Neuronal stem cell (in vitro differentiated cells): ENCODE measurements at regions not wholly inside any gene's neighbourhood (a gene's known extent, or its start where the extent isn't known, plus 50 kb on each side); places are given as distances from the start of the nearest gene placed in this dataset.

ENCODE experiments used
- DNase-seq: peaks from one replicate; pipeline ENCODE4 v3.0.0-alpha.2; 2013; ENCODE audit warnings: low spot score
- H2AFZ ChIP-seq: one replicate; pipeline ENCODE4 v1.6.1; 2013; ENCODE audit warnings: mild to moderate bottlenecking, low read length, inconsistent platforms
- H2AK5ac ChIP-seq: 2 replicates; pipeline ENCODE4 v1.6.1; 2013; ENCODE audit warnings: low read depth, mild to moderate bottlenecking, inconsistent platforms, low read length, moderate library complexity, mixed read lengths
- H2BK120ac ChIP-seq: 2 replicates; pipeline ENCODE4 v1.6.1; 2013; ENCODE audit warnings: low read depth, mild to moderate bottlenecking, inconsistent platforms, low read length, moderate library complexity, mixed read lengths
- H2BK12ac ChIP-seq: one replicate; pipeline ENCODE4 v1.6.1; 2013; ENCODE audit warnings: low read length, inconsistent platforms
- H2BK15ac ChIP-seq: 2 replicates; pipeline ENCODE4 v1.6.1; 2013; ENCODE audit warnings: mild to moderate bottlenecking, low read length, inconsistent platforms, mixed read lengths
- H2BK5ac ChIP-seq: one replicate; pipeline ENCODE4 v1.6.1; 2013; ENCODE audit warnings: inconsistent platforms, mild to moderate bottlenecking, low read length, moderate library complexity
- H3K14ac ChIP-seq: one replicate; pipeline ENCODE4 v1.6.1; 2013; ENCODE audit warnings: low read length, inconsistent platforms
- H3K18ac ChIP-seq: 2 replicates; pipeline ENCODE4 v1.6.1; 2013; ENCODE audit warnings: low read length, inconsistent platforms
- H3K23ac ChIP-seq: 2 replicates; pipeline ENCODE4 v1.6.1; 2013; ENCODE audit warnings: low read depth, mild to moderate bottlenecking, mixed read lengths, low read length, inconsistent platforms; ENCODE audit not compliant: poor library complexity
- H3K27ac ChIP-seq: replicated peaks from 3 replicates; pipeline ENCODE4 v1.5.1; 2013; ENCODE audit warnings: low read length, inconsistent platforms
- H3K27me3 ChIP-seq, 3 experiments: 2 replicates each; pipeline ENCODE4 v1.6.1; 2013; ENCODE audit warnings: low read length in 3 of 3, mild to moderate bottlenecking in 2 of 3, inconsistent platforms in 1 of 3, low read depth in 1 of 3, mixed read lengths in 1 of 3, moderate library complexity in 1 of 3; ENCODE audit not compliant: control insufficient read depth in 3 of 3, insufficient read depth in 3 of 3
- H3K36me3 ChIP-seq, 2 donors: replicated peaks in 1 of 2; 2 replicates each; pipeline ENCODE4 v1.6.1; 2013; ENCODE audit warnings: low read length in 2 of 2; ENCODE audit not compliant: control insufficient read depth in 2 of 2, insufficient read depth in 2 of 2
- H3K4ac ChIP-seq: 2 replicates; pipeline ENCODE4 v1.6.1; 2013; ENCODE audit warnings: inconsistent platforms, mild to moderate bottlenecking, low read length, moderate library complexity
- H3K4me1 ChIP-seq, 2 donors: 1 replicate in 1 of 2; 2 replicates in 1 of 2; pipeline ENCODE4 v1.6.1; 2013; ENCODE audit warnings: low read length in 2 of 2, low read depth in 1 of 2; ENCODE audit not compliant: control insufficient read depth in 2 of 2, insufficient read depth in 1 of 2
- H3K4me2 ChIP-seq: one replicate; pipeline ENCODE4 v1.6.1; 2013; ENCODE audit warnings: mild to moderate bottlenecking, low read length, inconsistent platforms; ENCODE audit not compliant: insufficient read depth, poor library complexity, severe bottlenecking
- H3K4me3 ChIP-seq, 2 donors: 2 replicates each; pipeline ENCODE4 v1.5.1; 2013; ENCODE audit warnings: low read length in 2 of 2, mild to moderate bottlenecking in 2 of 2, inconsistent platforms in 1 of 2, moderate library complexity in 1 of 2
- H3K79me1 ChIP-seq: one replicate; pipeline ENCODE4 v1.6.1; 2013; ENCODE audit warnings: low read depth, mild to moderate bottlenecking, inconsistent platforms, low read length, moderate library complexity
- H3K9ac ChIP-seq: one replicate; pipeline ENCODE4 v1.6.1; 2013; ENCODE audit warnings: mild to moderate bottlenecking, low read depth, low read length, inconsistent platforms; ENCODE audit not compliant: poor library complexity
- H3K9me3 ChIP-seq, 2 donors: replicated peaks in 1 of 2; 2 replicates each; pipeline versions ENCODE3 to v1.6.1; 2013; ENCODE audit warnings: low read length in 2 of 2, mild to moderate bottlenecking in 2 of 2, inconsistent platforms in 1 of 2, low read depth in 1 of 2, mixed read lengths in 1 of 2, moderate library complexity in 1 of 2; ENCODE audit not compliant: control insufficient read depth in 2 of 2, insufficient read depth in 1 of 2
- H4K8ac ChIP-seq: one replicate; pipeline ENCODE4 v1.6.1; 2013; ENCODE audit warnings: low read depth, mild to moderate bottlenecking, inconsistent platforms, low read length, moderate library complexity
- H4K91ac ChIP-seq: one replicate; pipeline ENCODE4 v1.6.1; 2013; ENCODE audit warnings: low read length, low read depth, mild to moderate bottlenecking, inconsistent platforms; ENCODE audit not compliant: poor library complexity
- WGBS, 2 donors: extraction: QIAGEN DNeasy Blood & Tissue Kit; methylation state at CpG; one replicate each; pipeline ENCODE4 v1.1.7; 2013; ENCODE audit warnings: missing lambda C conversion rate in 2 of 2, mixed read lengths in 1 of 2; ENCODE audit not compliant: insufficient read length in 2 of 2, insufficient replicate concordance in 1 of 2; ENCODE audit errors: extremely low coverage in 2 of 2; 5-methylcytosine and 5-hydroxymethylcytosine counted together

- Histone ChIP-seq H3K9ac (no peak overlapping the region), H3K9me3 (peaks cover 0 to 3% of the 10 kb centered on the region in 2 donors), H2BK12ac (no peak overlapping the region), H4K8ac (no peak overlapping the region), H2BK120ac (no peak overlapping the region), H3K4me1 (peaks cover 0 to 20% of the 10 kb centered on the region in 2 donors), H3K79me1 (no peaks in the 10 kb centered on the region), H4K91ac (no peak overlapping the region), H2BK15ac (no peak overlapping the region), H3K27ac (no peak overlapping the region), H3K18ac (no peak overlapping the region), H3K36me3 (no peaks in the 10 kb centered on the region), H3K4me2 (no peak overlapping the region), H2AK5ac (no peak overlapping the region), H3K4me3 (no peak overlapping the region), H2AFZ (no peak overlapping the region), H3K27me3 (peaks cover 0 to 6% (median 0%) of the 10 kb centered on the region in 3 experiments), H3K23ac (no peak overlapping the region), H2BK5ac (no peak overlapping the region), H3K4ac (no peak overlapping the region), H3K14ac (no peak overlapping the region)
- no CpG with 5 or more reads among the region's 5 CpGs for WGBS, 2 donors
- no peak for DNase-seq
These were observed 197.9 kb upstream of the HDAC4 start for GRCh38 chr2:239598732-239599090.

DNA sequence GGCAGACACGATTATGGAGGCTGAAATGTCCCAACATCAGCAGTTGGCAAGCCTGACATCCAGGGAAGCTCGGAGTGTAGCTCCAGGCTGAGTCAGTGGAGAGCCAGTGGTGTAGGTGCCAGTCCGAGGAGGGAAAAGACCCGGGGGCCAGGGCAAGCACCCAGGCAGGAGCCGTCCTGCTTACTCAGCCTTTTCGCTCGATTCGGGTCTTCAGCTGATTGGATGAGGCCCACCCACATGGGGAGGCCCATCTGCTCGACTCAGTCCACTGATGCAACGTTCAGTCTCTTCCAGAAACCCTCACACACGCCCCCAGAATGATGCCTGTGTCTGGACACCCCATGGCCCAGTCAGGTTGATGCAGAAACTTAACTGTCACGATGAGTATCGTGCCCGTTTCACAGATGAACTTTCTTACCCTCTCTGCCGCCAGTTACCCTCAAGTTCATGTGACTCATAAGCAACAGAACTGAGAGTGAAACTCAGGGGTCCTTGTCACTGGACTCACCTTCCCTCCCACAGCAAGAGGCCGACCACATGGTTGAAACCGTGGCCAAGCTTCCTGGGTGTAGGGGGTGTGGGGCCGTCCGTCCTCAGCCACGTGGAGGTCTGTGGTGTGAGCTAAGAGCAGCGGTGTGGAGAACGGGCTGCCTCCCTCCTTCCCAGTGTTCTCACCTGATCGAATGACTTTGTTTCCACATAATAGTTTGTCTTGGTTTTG lies 197.4 kb upstream of the HDAC4 start:
- DNase-seq = no peak
- no CpG with 5 or more reads among the region's 23 CpGs for WGBS, 2 donors
- H3K9ac ChIP-seq = no peak overlapping the region

GRCh38 chr2:239597216-239597615 lies 196.4 kb upstream of the HDAC4 start:
- Histone ChIP-seq H2BK15ac (no peak overlapping the region), H3K4me3 (no peak overlapping the region), H3K79me1 (no peaks in the 10 kb centered on the region), H3K4me1 (peaks cover 0 to 14% of the 10 kb centered on the region in 2 donors), H3K27me3 (peaks cover 0 to 6% (median 0%) of the 10 kb centered on the region in 3 experiments), H3K9ac (no peak overlapping the region), H3K9me3 (peaks cover 4% of the 10 kb centered on the region in 2 donors), H4K91ac (no peak overlapping the region), H4K8ac (no peak overlapping the region), H3K27ac (no peak overlapping the region), H3K14ac (no peak overlapping the region), H2AFZ (no peak overlapping the region), H2BK12ac (no peak overlapping the region), H3K18ac (no peak overlapping the region), H2AK5ac (no peak overlapping the region), H2BK5ac (no peak overlapping the region), H3K23ac (no peak overlapping the region), H3K36me3 (no peaks in the 10 kb centered on the region), H2BK120ac (no peak overlapping the region), H3K4ac (no peak overlapping the region), H3K4me2 (no peak overlapping the region)
- no CpG with 5 or more reads among the region's 6 CpGs for WGBS, 2 donors
- no peak for DNase-seq

More for the DNA sequence above, 197.4 kb upstream of the HDAC4 start:
- Histone ChIP-seq H3K18ac (peak overlapping the region; percentile 8), H3K23ac (no peak overlapping the region), H3K27me3 (peaks cover 0 to 6% (median 0%) of the 10 kb centered on the region in 3 experiments), H2BK120ac (no peak overlapping the region), H2BK5ac (no peak overlapping the region), H3K79me1 (no peaks in the 10 kb centered on the region), H3K4me3 (no peak overlapping the region), H3K4ac (no peak overlapping the region), H2BK12ac (no peak overlapping the region), H2AFZ (no peak overlapping the region), H4K8ac (no peak overlapping the region), H3K27ac (no peak overlapping the region), H3K9me3 (no peaks in the 10 kb centered on the region), H2AK5ac (no peak overlapping the region), H2BK15ac (no peak overlapping the region), H3K14ac (no peak overlapping the region), H3K36me3 (no peaks in the 10 kb centered on the region), H3K4me2 (no peak overlapping the region), H3K4me1 (peaks cover 0 to 20% of the 10 kb centered on the region in 2 donors), H4K91ac (no peak overlapping the region)

DNA sequence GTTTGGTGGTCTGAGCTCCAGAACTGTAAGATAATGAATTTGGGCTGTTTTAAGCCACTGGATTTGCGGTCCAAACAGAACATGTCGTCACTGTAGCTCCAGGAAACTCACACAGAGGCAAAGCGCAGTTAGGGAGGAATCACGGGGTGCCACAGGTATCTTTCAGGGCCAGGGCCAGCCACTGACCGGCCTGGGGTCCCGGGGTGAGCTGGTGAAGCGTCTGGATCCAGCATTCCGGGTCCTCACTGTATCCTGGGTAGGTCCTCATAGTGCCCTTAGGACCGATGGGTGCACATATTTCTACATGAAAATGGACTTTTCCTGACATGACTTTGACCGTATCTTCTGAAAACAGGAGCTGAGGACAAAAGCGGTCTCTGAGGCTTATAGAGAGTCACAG lies 196.0 kb upstream of the HDAC4 start:
- no CpG with 5 or more reads among the region's 11 CpGs for WGBS, 2 donors
- Histone ChIP-seq H2AFZ (no peak overlapping the region), H2BK120ac (no peak overlapping the region), H3K9ac (no peak overlapping the region), H3K14ac (no peak overlapping the region), H2AK5ac (no peak overlapping the region), H3K4ac (no peak overlapping the region), H3K18ac (peak overlapping the region; percentile 58), H3K23ac (no peak overlapping the region), H3K27ac (no peak overlapping the region), H4K8ac (no peak overlapping the region), H3K4me2 (no peak overlapping the region), H3K36me3 (no peaks in the 10 kb centered on the region), H3K79me1 (no peaks in the 10 kb centered on the region), H3K27me3 (peaks cover 0 to 6% (median 0%) of the 10 kb centered on the region in 3 experiments), H3K4me1 (peaks cover 0 to 10% of the 10 kb centered on the region in 2 donors), H3K4me3 (no peak overlapping the region), H2BK12ac (no peak overlapping the region), H3K9me3 (peaks cover 4% of the 10 kb centered on the region in 2 donors), H2BK5ac (no peak overlapping the region), H4K91ac (no peak overlapping the region), H2BK15ac (no peak overlapping the region)
- DNase-seq = no peak
